SK-N-SH treated with all-trans-retinoic acid at 6 μM for 48 hours (cell line): ENCODE measurements at regions not wholly inside any gene's neighbourhood (a gene's known extent, or its start where the extent isn't known, plus 50 kb on each side); places are given as distances from the start of the nearest gene placed in this dataset.

Source experiments
- ATAC-seq: fragments of 200-7000 bp; cut with Tn5 transposase; 3 replicates; pipeline ENCODE4 v1.9.1; 2020; ENCODE audit warnings: mild to moderate bottlenecking, moderate library complexity
- ARNTL ChIP-seq: fragments of 450-650 bp; formaldehyde crosslinking; IDR thresholded peaks from 2 replicates; pipeline ENCODE4 v1.5.0; 2020; ENCODE audit warnings: low read depth, mild to moderate bottlenecking, moderate library complexity, borderline replicate concordance
- BACH2 ChIP-seq: fragments of 250-450 bp; sonication (Bioruptor Pico); IDR thresholded peaks from 2 replicates; pipeline ENCODE4 v1.9.0; 2021; ENCODE audit warnings: mild to moderate bottlenecking, borderline replicate concordance
- CSDC2 ChIP-seq: fragments of 250-450 bp; sonication (Bioruptor Pico); IDR thresholded peaks from 2 replicates; pipeline ENCODE4 v1.5.0; 2020; ENCODE audit warnings: mild to moderate bottlenecking, moderate library complexity
- ESRRG ChIP-seq: fragments of 250-450 bp; sonication (Bioruptor Pico); IDR thresholded peaks from 2 replicates; pipeline ENCODE4 v1.6.1; 2021; ENCODE audit warnings: mild to moderate bottlenecking
- GLIS3 ChIP-seq: fragments of 250-450 bp; sonication (Bioruptor Pico); IDR thresholded peaks from 2 replicates; pipeline ENCODE4 v1.5.0; 2020; ENCODE audit warnings: mild to moderate bottlenecking, moderate library complexity
- ISL1 ChIP-seq: fragments of 250-450 bp; sonication (Bioruptor Pico); IDR thresholded peaks from 2 replicates; pipeline ENCODE4 v2.1.2; 2022; ENCODE audit warnings: mild to moderate bottlenecking, moderate library complexity
- OSR1 ChIP-seq: fragments of 250-450 bp; sonication (Bioruptor Pico); IDR thresholded peaks from 2 replicates; pipeline ENCODE4 v1.8.0; 2022; ENCODE audit warnings: moderate library complexity, mild to moderate bottlenecking, inconsistent platforms
- PPARA ChIP-seq: fragments of 250-450 bp; sonication (Bioruptor Pico); IDR thresholded peaks from 2 replicates; pipeline ENCODE4 v1.5.0; 2020; ENCODE audit warnings: mild to moderate bottlenecking, borderline replicate concordance
- RARB ChIP-seq: fragments of 250-450 bp; sonication (Bioruptor Pico); IDR thresholded peaks from 2 replicates; pipeline ENCODE4 v1.8.0; 2021; ENCODE audit warnings: mild to moderate bottlenecking, moderate library complexity
- SNAI2 ChIP-seq: fragments of 250-450 bp; sonication (Bioruptor Pico); IDR thresholded peaks from 2 replicates; pipeline ENCODE4 v1.5.0; 2020; ENCODE audit warnings: mild to moderate bottlenecking, moderate library complexity
- TCF4 ChIP-seq: fragments of 250-450 bp; sonication (Bioruptor Pico); IDR thresholded peaks from 2 replicates; pipeline ENCODE4 v1.8.0; 2021; ENCODE audit warnings: mild to moderate bottlenecking, moderate library complexity, borderline replicate concordance
- TOX ChIP-seq: fragments of 250-450 bp; sonication (Bioruptor Pico); IDR thresholded peaks from 2 replicates; pipeline ENCODE4 v1.8.0; 2021; ENCODE audit warnings: mild to moderate bottlenecking, moderate library complexity, borderline replicate concordance
- ZC3H10 ChIP-seq: fragments of 250-450 bp; sonication (Bioruptor Pico); IDR thresholded peaks from 2 replicates; pipeline ENCODE4 v1.5.1; 2021; ENCODE audit warnings: mild to moderate bottlenecking, moderate library complexity
- ZFP3 ChIP-seq: fragments of 250-450 bp; sonication (Bioruptor Pico); IDR thresholded peaks from 2 replicates; pipeline ENCODE4 v1.5.0; 2020; ENCODE audit warnings: mild to moderate bottlenecking, moderate library complexity
- ZFP30 ChIP-seq: fragments of 450-650 bp; formaldehyde crosslinking; IDR thresholded peaks from 2 replicates; pipeline ENCODE4 v1.5.0; 2022; ENCODE audit warnings: mild to moderate bottlenecking, moderate library complexity
- ZNF565 ChIP-seq: fragments of 450-650 bp; formaldehyde crosslinking; conservative IDR thresholded peaks from 2 replicates; pipeline ENCODE4 v1.5.0; 2020; ENCODE audit warnings: low read depth, mild to moderate bottlenecking, moderate library complexity
- ZNF70 ChIP-seq: fragments of 450-650 bp; formaldehyde crosslinking; IDR thresholded peaks from 2 replicates; pipeline ENCODE4 v1.5.0; 2020; ENCODE audit warnings: mild to moderate bottlenecking, moderate library complexity
- ZNF8 ChIP-seq: fragments of 450-650 bp; formaldehyde crosslinking; IDR thresholded peaks from 2 replicates; pipeline ENCODE4 v1.5.0; 2020; ENCODE audit warnings: mild to moderate bottlenecking, moderate library complexity
- TF ChIP-seq, protein P1 (sequence below): fragments of 250-450 bp; sonication (Bioruptor Pico); IDR thresholded peaks from 2 replicates; pipeline ENCODE4 v1.5.1; 2021; ENCODE audit warnings: mild to moderate bottlenecking, moderate library complexity
- TF ChIP-seq, protein P2 (sequence below): fragments of 250-450 bp; sonication (Bioruptor Pico); IDR thresholded peaks from 2 replicates; pipeline ENCODE4 v1.8.0; 2021; ENCODE audit warnings: low read depth, mild to moderate bottlenecking, moderate library complexity, borderline replicate concordance
- TF ChIP-seq, protein P3 (sequence below): fragments of 250-450 bp; sonication (Bioruptor Pico); IDR thresholded peaks from 2 replicates; pipeline ENCODE4 v1.5.1; 2020; ENCODE audit warnings: low read depth, mild to moderate bottlenecking, moderate library complexity
- TF ChIP-seq, protein P4 (sequence below): fragments of 250-450 bp; sonication (Bioruptor Pico); IDR thresholded peaks from 2 replicates; pipeline ENCODE4 v1.8.0; 2020; ENCODE audit warnings: mild to moderate bottlenecking, moderate library complexity, borderline replicate concordance
- TF ChIP-seq, protein P5 (sequence below): fragments of 250-450 bp; sonication (Bioruptor Pico); IDR thresholded peaks from 2 replicates; pipeline ENCODE4 v1.5.0; 2020; ENCODE audit warnings: mild to moderate bottlenecking, moderate library complexity

DNA sequence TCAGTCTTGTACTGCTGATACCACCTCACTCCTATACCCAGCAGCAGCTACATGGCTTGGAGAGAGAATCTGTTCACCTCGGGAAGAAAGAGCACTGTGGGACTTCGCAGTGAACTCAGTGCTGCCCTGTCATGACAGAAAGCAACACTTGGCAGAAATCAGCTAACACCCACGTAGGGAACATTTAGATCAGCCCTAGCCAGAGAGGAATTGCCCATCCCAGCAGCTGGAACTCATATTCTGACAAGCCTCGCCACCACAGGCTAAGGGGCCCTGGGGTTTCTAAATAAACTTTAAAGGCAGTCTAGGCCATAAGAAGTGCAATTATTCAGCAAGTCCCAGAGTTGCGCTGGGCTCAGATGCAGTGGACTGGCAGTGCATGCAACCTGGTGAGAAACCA, 1266.8 kb downstream of the GRIK2 start:
- ATAC-seq, result no peak
- TF ChIP-seq, protein P1, sequence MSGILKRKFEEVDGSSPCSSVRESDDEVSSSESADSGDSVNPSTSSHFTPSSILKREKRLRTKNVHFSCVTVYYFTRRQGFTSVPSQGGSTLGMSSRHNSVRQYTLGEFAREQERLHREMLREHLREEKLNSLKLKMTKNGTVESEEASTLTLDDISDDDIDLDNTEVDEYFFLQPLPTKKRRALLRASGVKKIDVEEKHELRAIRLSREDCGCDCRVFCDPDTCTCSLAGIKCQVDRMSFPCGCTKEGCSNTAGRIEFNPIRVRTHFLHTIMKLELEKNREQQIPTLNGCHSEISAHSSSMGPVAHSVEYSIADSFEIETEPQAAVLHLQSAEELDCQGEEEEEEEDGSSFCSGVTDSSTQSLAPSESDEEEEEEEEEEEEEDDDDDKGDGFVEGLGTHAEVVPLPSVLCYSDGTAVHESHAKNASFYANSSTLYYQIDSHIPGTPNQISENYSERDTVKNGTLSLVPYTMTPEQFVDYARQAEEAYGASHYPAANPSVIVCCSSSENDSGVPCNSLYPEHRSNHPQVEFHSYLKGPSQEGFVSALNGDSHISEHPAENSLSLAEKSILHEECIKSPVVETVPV (CRISPR knock-in tag), result no peak
- TF ChIP-seq ARNTL (no peak), SNAI2 (no peak), ZNF565 (CRISPR knock-in tag) (no peak), PPARA (CRISPR knock-in tag) (no peak), TCF4 (CRISPR knock-in tag) (no peak), ZC3H10 (CRISPR knock-in tag) (no peak), OSR1 (no peak), ZNF8 (no peak), ZFP30 (CRISPR knock-in tag) (no peak), ZFP3 (no peak), GLIS3 (CRISPR knock-in tag) (no peak), ZNF70 (CRISPR knock-in tag) (no peak), BACH2 (no peak), TOX (CRISPR knock-in tag) (no peak)
- TF ChIP-seq, protein P2, sequence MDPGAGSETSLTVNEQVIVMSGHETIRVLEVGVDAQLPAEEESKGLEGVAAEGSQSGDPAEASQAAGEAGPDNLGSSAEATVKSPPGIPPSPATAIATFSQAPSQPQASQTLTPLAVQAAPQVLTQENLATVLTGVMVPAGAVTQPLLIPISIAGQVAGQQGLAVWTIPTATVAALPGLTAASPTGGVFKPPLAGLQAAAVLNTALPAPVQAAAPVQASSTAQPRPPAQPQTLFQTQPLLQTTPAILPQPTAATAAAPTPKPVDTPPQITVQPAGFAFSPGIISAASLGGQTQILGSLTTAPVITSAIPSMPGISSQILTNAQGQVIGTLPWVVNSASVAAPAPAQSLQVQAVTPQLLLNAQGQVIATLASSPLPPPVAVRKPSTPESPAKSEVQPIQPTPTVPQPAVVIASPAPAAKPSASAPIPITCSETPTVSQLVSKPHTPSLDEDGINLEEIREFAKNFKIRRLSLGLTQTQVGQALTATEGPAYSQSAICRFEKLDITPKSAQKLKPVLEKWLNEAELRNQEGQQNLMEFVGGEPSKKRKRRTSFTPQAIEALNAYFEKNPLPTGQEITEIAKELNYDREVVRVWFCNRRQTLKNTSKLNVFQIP (CRISPR knock-in tag), result no peak
- TF ChIP-seq, protein P3, sequence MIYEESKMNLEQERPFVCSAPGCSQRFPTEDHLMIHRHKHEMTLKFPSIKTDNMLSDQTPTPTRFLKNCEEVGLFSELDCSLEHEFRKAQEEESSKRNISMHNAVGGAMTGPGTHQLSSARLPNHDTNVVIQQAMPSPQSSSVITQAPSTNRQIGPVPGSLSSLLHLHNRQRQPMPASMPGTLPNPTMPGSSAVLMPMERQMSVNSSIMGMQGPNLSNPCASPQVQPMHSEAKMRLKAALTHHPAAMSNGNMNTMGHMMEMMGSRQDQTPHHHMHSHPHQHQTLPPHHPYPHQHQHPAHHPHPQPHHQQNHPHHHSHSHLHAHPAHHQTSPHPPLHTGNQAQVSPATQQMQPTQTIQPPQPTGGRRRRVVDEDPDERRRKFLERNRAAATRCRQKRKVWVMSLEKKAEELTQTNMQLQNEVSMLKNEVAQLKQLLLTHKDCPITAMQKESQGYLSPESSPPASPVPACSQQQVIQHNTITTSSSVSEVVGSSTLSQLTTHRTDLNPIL (CRISPR knock-in tag), result no peak
- TF ChIP-seq, protein P4, sequence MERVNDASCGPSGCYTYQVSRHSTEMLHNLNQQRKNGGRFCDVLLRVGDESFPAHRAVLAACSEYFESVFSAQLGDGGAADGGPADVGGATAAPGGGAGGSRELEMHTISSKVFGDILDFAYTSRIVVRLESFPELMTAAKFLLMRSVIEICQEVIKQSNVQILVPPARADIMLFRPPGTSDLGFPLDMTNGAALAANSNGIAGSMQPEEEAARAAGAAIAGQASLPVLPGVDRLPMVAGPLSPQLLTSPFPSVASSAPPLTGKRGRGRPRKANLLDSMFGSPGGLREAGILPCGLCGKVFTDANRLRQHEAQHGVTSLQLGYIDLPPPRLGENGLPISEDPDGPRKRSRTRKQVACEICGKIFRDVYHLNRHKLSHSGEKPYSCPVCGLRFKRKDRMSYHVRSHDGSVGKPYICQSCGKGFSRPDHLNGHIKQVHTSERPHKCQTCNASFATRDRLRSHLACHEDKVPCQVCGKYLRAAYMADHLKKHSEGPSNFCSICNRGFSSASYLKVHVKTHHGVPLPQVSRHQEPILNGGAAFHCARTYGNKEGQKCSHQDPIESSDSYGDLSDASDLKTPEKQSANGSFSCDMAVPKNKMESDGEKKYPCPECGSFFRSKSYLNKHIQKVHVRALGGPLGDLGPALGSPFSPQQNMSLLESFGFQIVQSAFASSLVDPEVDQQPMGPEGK (CRISPR knock-in tag), result no peak

DNA sequence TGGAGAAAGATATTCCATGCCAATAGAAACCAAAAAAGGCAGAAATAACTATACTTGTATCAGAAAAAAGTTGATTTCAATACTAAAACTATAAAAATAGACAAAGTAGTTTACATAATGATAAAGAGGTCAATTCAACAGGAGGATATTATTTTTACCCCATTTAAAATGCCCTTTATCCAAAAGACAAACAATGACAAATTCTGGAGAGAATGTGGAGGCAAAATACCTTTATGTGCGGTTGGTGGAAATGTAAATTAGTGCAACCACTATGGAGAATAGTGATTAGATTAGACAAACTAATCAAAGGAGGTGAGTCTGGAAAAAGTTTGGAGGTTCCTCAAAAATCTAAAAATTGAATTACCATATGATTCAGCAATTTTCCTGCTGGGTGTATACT, 1262.3 kb downstream of the GRIK2 start:
- TF ChIP-seq ZNF565 (CRISPR knock-in tag), result no peak
- TF ChIP-seq, protein P2 (CRISPR knock-in tag), result no peak
- no peak for TF ChIP-seq CSDC2
- TF ChIP-seq ARNTL, result no peak
- no peak for TF ChIP-seq ZNF8
- TF ChIP-seq OSR1, result no peak
- no peak for TF ChIP-seq ZFP3
- no peak for TF ChIP-seq ISL1 (CRISPR knock-in tag)
- no peak for TF ChIP-seq BACH2
- TF ChIP-seq PPARA (CRISPR knock-in tag), result no peak
- TF ChIP-seq ZC3H10 (CRISPR knock-in tag), result no peak
- no peak for TF ChIP-seq SNAI2
- TF ChIP-seq ZFP30 (CRISPR knock-in tag), result no peak
- TF ChIP-seq, protein P5, sequence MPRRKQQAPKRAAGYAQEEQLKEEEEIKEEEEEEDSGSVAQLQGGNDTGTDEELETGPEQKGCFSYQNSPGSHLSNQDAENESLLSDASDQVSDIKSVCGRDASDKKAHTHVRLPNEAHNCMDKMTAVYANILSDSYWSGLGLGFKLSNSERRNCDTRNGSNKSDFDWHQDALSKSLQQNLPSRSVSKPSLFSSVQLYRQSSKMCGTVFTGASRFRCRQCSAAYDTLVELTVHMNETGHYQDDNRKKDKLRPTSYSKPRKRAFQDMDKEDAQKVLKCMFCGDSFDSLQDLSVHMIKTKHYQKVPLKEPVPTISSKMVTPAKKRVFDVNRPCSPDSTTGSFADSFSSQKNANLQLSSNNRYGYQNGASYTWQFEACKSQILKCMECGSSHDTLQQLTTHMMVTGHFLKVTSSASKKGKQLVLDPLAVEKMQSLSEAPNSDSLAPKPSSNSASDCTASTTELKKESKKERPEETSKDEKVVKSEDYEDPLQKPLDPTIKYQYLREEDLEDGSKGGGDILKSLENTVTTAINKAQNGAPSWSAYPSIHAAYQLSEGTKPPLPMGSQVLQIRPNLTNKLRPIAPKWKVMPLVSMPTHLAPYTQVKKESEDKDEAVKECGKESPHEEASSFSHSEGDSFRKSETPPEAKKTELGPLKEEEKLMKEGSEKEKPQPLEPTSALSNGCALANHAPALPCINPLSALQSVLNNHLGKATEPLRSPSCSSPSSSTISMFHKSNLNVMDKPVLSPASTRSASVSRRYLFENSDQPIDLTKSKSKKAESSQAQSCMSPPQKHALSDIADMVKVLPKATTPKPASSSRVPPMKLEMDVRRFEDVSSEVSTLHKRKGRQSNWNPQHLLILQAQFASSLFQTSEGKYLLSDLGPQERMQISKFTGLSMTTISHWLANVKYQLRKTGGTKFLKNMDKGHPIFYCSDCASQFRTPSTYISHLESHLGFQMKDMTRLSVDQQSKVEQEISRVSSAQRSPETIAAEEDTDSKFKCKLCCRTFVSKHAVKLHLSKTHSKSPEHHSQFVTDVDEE (CRISPR knock-in tag), result no peak
- TF ChIP-seq, protein P3 (CRISPR knock-in tag), result no peak
- no peak for TF ChIP-seq ESRRG (CRISPR knock-in tag)
- TF ChIP-seq RARB (CRISPR knock-in tag), result no peak
- TF ChIP-seq GLIS3 (CRISPR knock-in tag), result no peak
- ATAC-seq, result no peak
